PFSK-1 (cell line): ENCODE measurements at regions not wholly inside any gene's neighbourhood (a gene's known extent, or its start where the extent isn't known, plus 50 kb on each side); places are given as distances from the start of the nearest gene placed in this dataset.

Source experiments
- POLR2AphosphoS5 ChIP-seq: IDR thresholded peaks from 2 replicates; pipeline ENCODE4 v1.6.1; 2012; ENCODE audit warnings: low read depth, mild to moderate bottlenecking, control low read depth, low read length, moderate library complexity
- SIN3A ChIP-seq: IDR thresholded peaks from 2 replicates; pipeline ENCODE4 v1.6.1; 2012; ENCODE audit warnings: mild to moderate bottlenecking, low read length, moderate library complexity, borderline replicate concordance; ENCODE audit not compliant: insufficient read depth
- TAF1 ChIP-seq: IDR thresholded peaks from 2 replicates; pipeline ENCODE4 v1.6.1; 2012; ENCODE audit warnings: low read length, control low read depth, borderline replicate concordance; ENCODE audit not compliant: insufficient read depth
- TF ChIP-seq, protein P1 (sequence below), 2 experiments: IDR thresholded peaks; 2 replicates each; pipeline versions ENCODE4 v1.6.1 to v1.8.0; 2011 to 2012; ENCODE audit warnings: low read depth in 2 of 2, low read length in 2 of 2, control low read depth in 1 of 2, inconsistent platforms in 1 of 2, mild to moderate bottlenecking in 1 of 2, moderate library complexity in 1 of 2; ENCODE audit not compliant: insufficient read depth in 1 of 2

DNA sequence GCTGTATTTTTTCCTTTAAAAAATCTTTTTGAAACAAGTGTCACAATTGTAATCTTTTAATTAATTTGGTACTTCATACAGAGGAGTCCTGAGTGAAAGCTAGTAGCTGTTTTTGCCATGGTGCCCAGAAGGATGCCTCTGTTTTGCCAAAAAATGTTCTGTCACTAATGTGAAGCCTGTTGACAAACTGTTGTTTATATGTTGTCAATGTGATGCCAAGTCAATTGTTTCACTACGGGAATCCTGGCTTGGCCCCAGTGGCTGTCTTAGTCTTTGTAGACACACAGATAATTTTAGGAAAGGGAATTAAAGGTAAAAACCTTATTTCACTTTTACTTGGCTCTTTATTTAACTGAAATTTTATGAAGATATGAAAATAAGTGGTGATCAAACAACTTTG lies 706.4 kb upstream of the MMS22L start:
- TF ChIP-seq TAF1 = no peak
- TF ChIP-seq, protein P1, sequence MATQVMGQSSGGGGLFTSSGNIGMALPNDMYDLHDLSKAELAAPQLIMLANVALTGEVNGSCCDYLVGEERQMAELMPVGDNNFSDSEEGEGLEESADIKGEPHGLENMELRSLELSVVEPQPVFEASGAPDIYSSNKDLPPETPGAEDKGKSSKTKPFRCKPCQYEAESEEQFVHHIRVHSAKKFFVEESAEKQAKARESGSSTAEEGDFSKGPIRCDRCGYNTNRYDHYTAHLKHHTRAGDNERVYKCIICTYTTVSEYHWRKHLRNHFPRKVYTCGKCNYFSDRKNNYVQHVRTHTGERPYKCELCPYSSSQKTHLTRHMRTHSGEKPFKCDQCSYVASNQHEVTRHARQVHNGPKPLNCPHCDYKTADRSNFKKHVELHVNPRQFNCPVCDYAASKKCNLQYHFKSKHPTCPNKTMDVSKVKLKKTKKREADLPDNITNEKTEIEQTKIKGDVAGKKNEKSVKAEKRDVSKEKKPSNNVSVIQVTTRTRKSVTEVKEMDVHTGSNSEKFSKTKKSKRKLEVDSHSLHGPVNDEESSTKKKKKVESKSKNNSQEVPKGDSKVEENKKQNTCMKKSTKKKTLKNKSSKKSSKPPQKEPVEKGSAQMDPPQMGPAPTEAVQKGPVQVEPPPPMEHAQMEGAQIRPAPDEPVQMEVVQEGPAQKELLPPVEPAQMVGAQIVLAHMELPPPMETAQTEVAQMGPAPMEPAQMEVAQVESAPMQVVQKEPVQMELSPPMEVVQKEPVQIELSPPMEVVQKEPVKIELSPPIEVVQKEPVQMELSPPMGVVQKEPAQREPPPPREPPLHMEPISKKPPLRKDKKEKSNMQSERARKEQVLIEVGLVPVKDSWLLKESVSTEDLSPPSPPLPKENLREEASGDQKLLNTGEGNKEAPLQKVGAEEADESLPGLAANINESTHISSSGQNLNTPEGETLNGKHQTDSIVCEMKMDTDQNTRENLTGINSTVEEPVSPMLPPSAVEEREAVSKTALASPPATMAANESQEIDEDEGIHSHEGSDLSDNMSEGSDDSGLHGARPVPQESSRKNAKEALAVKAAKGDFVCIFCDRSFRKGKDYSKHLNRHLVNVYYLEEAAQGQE (IDR thresholded peaks at IDR 0.05; ENCODE audit: insufficient read depth in 1 of 2, low read depth in 2 of 2, low read length in 2 of 2) = no peak
- TF ChIP-seq POLR2AphosphoS5 = no peak
- TF ChIP-seq SIN3A = no peak
